Fibroblast of peridontal ligament (primary cell): ENCODE measurements at regions not wholly inside any gene's neighbourhood (a gene's known extent, or its start where the extent isn't known, plus 50 kb on each side); places are given as distances from the start of the nearest gene placed in this dataset.
"Not testable (repeated sequence)": the region's sequence is repeated elsewhere in the genome, so short reads cannot be mapped to it uniquely, and the experiment has no call there.

Experiments used
- DNase-seq: peaks from one replicate; pipeline ENCODE4 v3.0.0-alpha.2; 2010; ENCODE audit errors: extremely low read depth

DNA sequence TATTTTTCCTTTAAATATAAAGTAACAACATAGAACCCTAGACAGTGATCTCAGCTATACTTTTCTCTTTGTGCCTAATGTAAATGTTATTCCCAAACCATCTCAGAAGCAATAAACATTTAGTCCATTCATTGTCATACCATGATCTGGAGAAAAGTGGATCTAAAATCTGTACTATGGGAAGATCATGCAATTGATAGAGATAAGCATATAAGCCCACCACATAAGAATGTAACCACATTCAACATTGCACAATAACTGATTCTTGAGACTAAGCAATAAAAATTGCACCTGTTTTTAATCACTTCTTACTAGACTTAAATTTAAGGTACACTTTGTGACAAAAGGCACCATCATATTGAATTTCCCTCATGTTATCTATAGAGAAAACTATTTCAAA lies 1403.0 kb upstream of the C9orf72 start:
- no peak for DNase-seq

DNA sequence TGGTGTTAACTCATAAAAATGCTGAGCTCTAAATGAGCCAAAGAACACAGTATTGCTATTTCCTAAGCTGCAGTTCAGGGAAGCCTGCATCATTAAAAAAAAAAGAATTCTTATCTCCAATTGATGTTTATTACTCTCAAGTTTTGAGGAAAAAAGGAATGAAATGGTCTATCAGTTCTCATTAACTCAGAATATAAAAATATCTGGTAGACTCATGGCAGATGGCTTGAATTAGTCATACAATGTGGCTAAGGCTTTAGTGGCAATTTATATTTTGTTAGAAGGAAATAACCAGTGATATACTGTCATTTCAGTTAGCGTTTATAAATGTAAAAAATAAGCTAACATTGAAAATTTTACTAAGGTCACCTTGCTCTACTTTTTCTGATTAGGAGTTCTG lies 1403.4 kb upstream of the C9orf72 start:
- DNase-seq: no peak

DNA sequence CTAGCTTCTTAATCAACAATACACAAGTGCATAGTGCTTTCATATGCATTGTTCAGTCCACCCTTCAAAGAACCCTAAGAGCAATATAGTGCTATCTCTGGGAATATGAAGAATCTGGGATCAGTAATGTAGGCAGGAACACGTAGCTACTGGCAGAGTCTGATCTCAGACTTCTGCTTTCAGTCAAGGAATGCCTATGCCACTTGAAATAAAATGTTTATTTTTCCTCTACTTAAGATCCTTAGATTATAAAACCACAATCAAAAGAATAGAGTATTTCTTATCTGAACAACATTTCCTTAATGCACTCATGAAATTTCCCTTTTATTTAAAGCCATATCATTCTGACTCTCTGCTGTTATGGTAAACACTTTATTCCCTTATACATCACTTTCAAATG lies 1407.8 kb upstream of the C9orf72 start:
- DNase-seq: no peak

DNA sequence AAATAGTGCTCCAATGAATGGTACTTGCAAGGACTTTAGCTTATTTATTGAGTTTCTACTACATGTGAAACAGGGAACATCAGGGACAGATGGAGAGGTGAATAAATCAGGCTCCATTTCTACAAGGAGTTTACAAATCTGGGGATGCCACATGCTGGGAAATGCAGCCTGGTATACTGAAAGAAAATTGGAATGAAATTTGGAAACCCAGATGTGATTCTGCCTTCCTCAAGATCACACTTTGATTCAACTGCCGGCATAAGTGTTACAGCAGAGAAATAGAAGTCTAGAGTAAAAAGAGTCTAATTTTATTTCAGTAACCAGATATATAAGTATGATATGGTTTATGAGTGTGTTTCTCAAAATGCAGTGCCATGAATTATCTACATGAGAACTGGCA lies 1408.4 kb upstream of the C9orf72 start:
- no peak for DNase-seq

DNA sequence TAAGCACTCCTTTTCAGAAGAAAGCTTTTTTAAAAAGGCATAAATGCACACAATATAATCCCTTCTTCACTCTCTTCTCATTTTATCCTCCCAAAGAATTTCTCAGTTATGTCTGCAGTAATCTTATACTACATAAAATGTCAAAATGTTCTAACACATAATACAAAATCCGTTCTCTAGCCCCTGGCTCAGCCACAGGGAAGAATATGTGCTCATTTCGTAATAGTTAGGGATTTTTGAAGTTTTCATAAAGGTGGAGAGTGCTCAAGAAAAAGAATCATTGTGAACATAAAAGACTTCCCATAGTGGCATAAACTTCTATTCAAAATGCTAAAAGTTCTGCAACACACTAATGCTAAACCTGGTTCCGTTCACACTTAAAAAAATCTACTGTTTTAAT lies 1410.7 kb upstream of the C9orf72 start:
- no peak for DNase-seq

DNA sequence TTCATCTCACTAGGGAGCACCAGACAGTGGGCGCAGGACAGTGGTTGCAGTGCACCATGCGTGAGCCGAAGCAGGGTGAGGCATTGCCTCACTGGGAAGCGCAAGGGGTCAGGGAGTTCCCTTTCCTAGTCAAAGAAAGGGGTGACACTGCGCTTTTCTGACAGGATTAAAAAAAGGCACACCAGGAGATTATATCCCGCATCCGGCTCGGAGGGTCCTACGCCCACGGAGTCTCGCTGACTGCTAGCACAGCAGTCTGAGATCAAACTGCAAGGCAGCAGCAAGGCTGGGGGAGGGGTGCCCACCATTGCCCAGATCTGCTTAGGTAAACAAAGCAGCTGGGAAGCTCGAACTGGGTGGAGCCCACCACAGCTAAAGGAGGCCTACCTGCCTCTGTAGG lies 1416.7 kb upstream of the C9orf72 start:
- not testable (repeated sequence) for DNase-seq

DNA sequence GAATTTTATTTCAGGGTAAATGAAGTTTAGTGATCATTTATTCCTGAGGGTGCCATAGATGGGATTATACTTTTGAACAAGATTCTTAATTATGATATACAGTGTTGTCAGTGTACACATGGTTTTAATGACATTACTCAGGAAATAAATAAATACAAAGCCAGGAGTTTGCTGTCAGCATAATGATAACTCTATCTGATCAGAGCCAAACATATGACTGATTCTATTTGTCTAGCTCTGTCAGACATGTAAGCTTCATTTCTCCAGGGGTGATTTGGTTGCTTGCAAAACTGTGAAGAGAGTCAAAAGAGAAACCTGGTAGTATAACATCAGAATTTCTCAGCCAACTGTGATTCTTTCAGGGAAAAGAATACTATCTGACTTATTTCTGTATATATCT lies 1425.8 kb upstream of the C9orf72 start:
- no peak for DNase-seq

DNA sequence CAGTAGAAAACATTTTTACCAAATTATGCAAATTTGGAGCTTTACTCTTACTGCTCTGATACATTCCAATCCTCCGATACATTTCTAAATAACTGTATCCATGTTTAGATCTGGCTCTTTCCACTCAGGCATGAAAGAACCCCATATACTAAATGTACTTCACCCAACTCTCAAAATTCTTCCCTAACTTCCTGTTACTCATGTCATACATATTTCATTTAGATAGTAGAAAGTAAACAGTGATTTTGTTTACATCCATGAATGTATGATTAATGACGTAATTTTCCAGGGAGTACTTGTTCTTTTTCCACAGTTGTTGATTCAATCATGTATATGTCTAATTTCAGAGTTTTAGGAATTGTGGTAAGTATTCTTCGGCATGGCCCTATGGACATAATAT lies 1426.5 kb upstream of the C9orf72 start:
- DNase-seq: no peak

DNA sequence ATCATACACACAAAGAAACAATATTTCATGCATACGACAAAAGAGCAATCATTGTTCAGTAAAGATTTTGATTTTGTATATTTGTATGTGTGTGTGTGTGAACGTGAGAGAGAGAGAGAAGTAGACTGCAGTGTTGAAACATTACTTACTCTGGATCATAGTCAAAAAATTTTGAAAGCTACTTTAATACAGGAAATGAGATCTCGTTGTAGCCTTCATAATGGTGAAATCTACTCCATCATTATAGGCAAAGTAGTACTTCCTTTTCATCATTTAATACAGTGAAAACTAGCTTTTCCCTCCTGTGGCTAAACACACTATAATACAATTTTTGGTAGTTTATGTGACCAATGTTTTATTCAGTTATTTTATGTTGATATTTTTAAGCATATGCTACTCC lies 1427.7 kb upstream of the C9orf72 start:
- DNase-seq: no peak

DNA sequence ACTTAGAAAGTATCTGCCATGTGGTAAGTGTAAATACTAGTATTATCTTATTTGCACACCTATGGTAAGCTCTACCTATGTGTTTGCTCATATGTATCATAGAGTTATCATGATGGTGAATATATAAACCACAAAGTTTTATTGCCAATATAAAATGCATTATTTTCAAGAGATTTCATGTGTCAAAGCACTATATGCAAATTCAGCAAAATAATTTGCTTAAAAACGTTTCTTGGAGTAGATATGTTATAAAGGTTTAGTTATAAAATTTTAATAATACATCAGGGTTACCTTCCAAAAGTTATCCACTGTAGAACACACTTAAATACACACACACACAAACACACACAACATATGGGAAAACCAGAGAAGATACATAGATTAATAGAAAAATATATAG lies 1431.7 kb upstream of the C9orf72 start:
- no peak for DNase-seq

DNA sequence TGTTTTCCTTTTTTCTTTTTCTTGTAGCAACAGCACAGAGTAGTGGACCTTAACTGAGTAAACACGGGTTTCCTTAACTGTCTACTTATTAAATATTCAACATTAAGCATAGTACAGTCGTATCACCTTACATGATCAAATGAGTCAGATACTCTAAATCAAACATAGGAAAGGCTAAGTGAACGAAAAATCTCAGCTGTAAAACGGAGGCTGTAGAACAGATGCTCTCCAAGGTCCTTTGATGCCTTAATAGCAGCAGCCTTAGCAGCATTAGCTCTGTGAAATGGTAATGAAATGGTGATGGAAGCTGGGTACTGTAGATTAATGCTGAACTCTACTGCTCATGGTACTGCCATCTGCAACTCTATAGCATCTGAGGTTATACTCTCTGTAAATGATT lies 1433.3 kb upstream of the C9orf72 start:
- no peak for DNase-seq

DNA sequence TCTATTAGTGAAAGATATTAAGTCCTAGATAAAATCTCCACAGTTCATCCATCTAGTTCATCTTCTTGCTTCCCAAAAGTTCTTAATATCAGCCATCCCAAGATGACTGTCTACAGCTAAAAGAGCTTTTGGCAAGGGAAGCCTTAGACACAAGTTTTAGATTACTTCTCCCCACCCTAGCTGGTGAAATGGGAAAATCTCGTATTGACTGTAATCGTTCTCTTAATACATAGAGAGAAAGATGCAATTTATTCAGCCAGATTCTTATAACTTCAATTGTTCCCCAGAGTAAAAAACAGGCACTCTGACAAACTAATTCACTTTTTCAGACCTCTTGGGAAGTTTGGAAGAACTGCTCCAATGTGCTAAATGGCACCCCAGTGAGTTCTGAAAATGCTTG lies 1439.6 kb upstream of the C9orf72 start:
- no peak for DNase-seq

DNA sequence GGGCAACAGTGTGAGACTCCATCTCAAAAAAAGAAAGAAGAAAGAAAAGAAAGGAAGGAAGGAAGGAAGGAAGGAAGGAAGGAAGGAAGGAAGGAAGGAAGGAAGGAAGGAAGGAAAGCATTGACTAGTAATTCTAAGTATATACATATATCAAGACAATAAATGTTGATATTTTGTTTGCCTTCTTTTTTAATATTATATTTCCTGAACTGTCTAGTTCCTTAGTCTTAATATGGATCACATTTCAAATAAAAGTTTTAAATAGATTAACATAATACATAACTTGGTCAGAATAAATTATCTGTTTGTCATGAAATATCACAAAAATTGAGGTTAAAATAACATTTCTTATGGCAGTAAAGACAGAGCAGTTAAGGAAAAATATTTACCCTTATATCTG lies 1448.4 kb upstream of the C9orf72 start:
- DNase-seq: no peak

DNA sequence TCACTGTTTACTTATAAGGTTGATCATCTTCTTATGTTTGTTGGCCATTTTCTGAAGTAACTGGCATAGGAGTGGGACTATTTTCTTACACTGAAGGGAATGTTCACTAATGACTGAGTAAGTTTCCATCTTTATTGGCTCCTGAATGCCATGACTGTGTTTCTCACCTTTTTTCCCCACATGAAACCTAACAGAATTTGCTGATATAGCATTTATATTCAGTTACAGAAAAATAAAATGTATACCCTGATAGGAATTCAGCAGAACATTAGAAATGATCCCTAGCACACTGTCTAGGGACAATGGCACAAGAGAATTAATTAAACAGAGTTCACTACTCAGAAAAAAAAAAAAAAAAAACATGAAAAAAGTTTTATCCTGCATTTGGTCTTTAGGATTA lies 1465.1 kb upstream of the C9orf72 start:
- no peak for DNase-seq

DNA sequence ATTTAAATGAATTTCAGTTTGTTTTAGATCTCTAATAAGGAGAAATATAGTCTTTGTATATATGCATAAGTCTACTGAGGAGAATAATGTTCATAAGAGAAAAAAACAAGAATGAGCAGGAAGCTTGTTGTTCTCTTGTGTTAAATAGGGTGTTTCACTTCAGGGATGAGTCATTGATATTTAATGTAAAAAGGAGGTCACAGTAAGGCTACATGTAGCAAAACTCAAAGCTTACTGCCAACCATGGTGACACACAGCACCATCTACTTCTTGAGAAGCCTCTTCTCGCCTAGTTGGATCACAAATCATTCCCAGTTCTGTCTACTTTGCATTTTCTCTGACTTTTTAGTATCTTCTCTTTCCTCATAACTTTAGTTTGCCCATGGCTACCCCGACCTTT lies 1466.0 kb upstream of the C9orf72 start:
- DNase-seq: no peak

DNA sequence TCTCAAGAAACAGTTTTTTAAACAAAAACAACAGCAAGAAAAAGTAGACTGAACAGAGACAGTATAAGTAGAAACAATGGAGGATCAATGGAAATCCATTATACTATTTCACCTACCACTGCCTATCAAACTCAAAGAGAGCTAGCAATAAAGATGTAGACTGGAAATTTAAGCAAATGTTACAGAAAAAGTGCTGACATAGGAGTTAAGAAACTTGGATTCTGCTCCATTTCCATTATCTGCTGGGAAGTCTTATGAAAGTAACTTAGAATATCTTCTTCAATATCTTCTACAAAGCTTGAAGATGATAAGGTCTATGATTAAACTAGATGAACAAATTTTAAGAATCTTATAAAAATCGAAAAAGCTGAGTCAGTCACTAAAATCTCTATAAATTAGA lies 1469.8 kb upstream of the C9orf72 start:
- DNase-seq: no peak

DNA sequence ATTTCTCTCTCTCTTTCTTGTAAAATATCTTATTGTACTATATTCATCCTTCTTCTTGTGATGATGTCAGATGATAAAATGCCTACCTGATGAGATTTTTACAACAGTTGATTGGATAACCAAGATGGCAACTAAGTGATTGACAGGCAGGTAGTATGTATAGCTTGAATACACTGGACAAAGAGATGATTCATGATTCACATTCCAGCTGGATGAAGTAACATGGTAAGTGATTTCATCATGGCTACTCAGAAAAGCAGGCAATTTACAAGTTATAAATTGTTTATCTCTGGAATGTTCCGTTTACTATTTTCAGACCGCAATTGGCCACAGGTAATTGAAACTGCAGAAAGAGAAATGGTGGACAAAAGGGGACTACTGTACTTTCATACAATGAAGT lies 1471.7 kb upstream of the C9orf72 start:
- no peak for DNase-seq

DNA sequence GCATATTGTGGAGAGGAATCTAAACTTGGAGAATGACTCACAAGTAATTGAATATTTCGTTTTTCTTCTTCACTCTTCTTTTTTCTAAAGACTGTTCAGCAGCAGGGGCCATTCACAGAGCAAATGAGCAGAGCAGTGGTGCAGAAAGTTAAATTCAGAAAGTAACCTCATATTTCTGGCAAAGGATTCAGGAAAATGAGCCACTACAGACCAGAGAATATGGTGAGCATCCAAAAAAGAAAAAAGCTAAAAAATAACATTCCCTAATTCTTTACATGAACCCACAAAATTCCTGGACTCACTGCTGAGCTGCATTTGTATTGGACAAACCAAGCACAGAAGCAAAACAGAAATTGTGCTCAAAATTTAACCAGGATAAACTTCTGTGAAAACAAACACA lies 1486.8 kb upstream of the C9orf72 start:
- no peak for DNase-seq

DNA sequence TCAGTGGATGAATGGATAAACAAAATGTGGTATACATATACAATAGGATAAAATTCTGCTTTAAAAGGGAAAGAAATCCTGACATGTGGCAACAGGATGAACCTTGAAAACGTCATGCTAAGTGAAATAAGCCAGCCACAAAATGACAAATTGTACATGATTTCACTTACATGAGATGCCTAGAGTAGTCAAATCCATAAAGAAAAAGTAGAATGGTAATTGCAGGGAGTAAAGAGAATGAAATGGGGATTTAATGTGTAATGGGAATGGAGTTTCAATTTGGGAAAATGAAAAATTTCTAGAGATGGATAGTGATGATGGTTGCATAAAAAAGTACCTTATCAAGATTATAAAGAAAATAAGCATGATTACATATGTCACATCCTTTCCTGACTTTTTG lies 1489.2 kb upstream of the C9orf72 start:
- DNase-seq: no peak

DNA sequence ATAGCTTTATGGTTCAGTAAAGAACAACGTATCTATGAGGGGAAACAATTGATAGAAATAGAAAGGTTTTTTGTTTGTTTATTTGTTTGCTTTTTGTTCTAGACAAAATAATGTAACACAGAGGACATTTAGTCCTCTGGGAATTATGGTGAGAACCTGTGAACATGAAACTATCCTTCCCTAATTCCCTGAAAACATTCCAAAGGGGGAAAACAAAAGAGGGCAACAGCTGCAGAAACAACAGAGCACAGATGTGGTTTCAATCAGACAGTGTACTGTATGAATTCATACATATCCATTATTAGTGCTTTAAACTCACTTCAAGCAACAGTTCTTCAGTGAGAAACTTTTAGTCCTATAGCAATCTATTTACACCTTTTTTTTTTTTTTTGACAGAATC lies 1489.8 kb upstream of the C9orf72 start:
- no peak for DNase-seq

DNA sequence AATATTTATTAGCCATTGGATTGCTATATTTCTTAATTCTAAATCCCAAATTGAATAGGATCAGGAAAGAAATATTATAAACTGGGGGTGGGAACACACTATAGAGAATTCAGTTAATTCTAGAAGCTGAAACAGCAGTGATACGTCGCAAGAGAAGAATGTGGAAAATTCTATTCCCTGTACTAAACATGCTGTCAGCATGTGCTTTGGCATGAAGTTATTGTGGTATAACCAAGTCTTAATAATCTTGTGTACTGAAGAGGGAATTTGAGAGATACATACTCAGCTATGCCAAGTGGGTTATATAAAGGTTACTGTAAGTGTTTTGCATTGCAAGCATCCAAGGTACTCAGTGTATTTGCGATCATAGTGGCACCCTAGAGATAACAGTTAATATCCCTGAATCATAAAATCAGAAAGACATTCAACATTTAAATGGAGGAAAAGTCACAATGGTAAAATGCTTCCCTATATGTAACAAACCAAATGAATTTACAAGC lies 1492.9 kb upstream of the C9orf72 start:
- DNase-seq: no peak

DNA sequence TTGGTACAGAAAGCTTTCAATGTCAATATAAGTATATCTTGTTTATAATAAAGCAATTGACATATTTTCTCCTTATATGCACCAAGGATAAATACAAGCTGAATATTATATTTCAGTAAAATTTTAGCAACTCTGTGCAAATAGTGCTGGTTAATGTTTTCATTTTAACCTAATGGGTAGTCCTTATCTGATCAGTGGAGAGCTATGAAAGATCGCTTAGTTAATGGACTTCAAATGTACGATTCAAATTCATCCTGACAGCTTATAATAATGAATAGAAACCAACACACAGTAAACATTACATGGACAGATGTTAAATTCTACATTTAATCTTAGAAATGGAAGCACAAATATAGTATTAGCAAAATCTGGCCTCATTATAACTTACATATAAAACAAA lies 1495.2 kb upstream of the C9orf72 start:
- DNase-seq: no peak

DNA sequence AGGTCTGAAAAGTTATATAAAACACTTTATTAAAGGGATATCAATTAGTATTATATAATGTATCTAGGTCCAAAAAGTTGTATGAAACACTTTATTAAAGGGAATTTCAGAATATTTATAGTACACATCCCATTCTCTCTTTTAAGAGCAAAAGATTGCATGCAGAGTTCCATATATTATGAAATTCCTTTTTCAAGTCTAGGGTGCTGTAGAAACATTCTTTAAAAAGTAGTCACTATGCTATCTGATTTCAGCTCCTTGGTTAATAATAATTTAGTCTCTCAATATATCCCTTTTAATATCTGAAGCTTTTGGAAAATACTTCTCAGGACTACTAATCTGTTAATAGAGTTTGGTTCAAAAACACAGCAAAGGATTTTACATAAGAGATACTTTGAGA lies 1496.1 kb upstream of the C9orf72 start:
- no peak for DNase-seq

DNA sequence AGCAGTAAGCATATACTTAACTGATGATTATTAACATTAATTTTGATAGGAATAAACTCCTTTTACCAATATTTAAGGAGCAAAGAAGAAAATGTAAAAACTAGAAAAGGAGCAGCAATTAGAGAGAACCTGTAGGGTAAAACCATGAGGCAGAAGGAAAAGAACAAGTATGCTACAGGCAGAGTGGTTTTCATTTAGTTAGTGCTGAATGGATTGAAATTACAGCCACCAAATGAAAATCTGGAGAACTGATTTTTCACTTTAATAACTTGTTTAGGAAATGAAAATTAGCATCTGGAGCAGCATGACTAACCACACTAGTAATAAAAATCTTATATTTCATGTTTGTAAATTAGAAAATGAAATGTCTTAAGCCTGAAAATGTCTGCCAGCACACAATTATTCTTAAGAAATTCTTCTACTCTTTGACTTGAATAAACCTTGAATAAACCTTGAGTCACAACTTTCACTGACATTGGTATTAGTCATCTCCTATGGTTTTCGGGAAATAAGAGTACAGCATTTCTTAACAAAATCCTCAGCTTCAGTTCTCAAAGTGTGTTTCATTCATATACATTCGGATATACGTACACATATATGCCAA lies 1504.9 kb upstream of the C9orf72 start:
- peak; percentile 39 for DNase-seq

DNA sequence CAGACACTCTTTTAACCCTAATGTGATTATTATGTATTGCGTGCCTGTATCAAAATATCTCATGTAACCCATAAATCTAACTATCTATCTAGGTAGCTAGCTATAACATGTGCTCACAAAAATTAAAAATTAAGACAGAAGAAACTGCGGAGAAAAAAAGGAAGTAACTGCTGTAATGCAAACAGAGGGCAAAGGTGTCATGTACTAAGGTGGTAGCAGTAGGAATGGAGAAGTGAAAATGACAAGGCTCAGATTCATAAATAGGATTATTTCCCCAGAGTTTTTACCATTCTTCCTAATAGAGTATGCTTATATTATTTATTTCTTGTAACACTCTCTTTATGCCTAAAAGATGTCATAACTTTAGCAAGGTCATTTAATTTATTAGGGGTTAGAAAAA lies 1527.5 kb upstream of the C9orf72 start:
- DNase-seq: no peak
